ENCODE measurements at regions not wholly inside any gene's neighbourhood (a gene's known extent, or its start where the extent isn't known, plus 50 kb on each side); places are given as distances from the start of the nearest gene placed in this dataset.

DNA sequence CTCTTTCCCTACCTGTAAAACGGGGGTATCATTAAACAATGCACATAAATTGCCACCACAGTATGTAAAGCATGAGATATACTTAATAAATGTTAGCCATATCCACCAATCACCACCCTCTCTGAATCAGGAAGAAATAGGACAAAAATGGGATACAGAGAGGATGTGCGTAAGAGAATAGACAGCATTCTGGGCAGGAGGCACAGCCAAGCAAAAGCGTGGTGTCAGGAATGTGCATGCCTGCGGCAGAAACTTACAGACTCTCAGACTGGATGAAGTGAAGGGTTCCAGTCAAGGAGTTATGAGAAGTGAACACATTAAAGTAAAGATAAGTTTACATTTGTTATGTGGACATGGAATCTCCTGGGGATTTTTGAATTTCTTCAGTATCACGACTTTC, 121.7 kb upstream of the MDM1 start:
- no peak for TF ChIP-seq POLR2A (IDR thresholded peaks at IDR 0.05)
- TF ChIP-seq, protein P1, sequence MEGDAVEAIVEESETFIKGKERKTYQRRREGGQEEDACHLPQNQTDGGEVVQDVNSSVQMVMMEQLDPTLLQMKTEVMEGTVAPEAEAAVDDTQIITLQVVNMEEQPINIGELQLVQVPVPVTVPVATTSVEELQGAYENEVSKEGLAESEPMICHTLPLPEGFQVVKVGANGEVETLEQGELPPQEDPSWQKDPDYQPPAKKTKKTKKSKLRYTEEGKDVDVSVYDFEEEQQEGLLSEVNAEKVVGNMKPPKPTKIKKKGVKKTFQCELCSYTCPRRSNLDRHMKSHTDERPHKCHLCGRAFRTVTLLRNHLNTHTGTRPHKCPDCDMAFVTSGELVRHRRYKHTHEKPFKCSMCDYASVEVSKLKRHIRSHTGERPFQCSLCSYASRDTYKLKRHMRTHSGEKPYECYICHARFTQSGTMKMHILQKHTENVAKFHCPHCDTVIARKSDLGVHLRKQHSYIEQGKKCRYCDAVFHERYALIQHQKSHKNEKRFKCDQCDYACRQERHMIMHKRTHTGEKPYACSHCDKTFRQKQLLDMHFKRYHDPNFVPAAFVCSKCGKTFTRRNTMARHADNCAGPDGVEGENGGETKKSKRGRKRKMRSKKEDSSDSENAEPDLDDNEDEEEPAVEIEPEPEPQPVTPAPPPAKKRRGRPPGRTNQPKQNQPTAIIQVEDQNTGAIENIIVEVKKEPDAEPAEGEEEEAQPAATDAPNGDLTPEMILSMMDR (IDR thresholded peaks at IDR 0.05): no peak
- TF ChIP-seq EP300 (IDR thresholded peaks at IDR 0.05): no peak
